Loucy (cell line): ENCODE measurements at regions not wholly inside any gene's neighbourhood (a gene's known extent, or its start where the extent isn't known, plus 50 kb on each side); places are given as distances from the start of the nearest gene placed in this dataset.

ENCODE experiments used
- H2AFZ ChIP-seq: fragments of 200-600 bp; sonication (generic); 2 replicates; pipeline ENCODE4 v1.6.0; 2016; ENCODE audit warnings: antibody characterized with exemption, mild to moderate bottlenecking, low read length, moderate library complexity
- H3F3A ChIP-seq: fragments of 200-600 bp; 2 replicates; pipeline ENCODE4 v1.6.0; 2016; ENCODE audit warnings: antibody characterized with exemption, low read depth, mild to moderate bottlenecking
- H3K27me3 ChIP-seq: fragments of 200-600 bp; sonication (generic); 2 replicates; pipeline ENCODE4 v1.6.1; 2014; ENCODE audit warnings: low read length, mild to moderate bottlenecking; ENCODE audit not compliant: insufficient read depth, poor library complexity, severe bottlenecking
- H3K36me3 ChIP-seq: fragments of 200-600 bp; sonication (generic); 2 replicates; pipeline ENCODE4 v1.6.1; 2016; ENCODE audit warnings: low read length; ENCODE audit not compliant: insufficient read depth
- H3K4me1 ChIP-seq: fragments of 200-600 bp; sonication (generic); 2 replicates; pipeline ENCODE4 v1.5.1; 2014; ENCODE audit warnings: low read length, mild to moderate bottlenecking; ENCODE audit not compliant: insufficient read depth, poor library complexity, severe bottlenecking
- H3K4me2 ChIP-seq: fragments of 200-600 bp; sonication (generic); 2 replicates; pipeline ENCODE4 v1.6.0; 2014; ENCODE audit warnings: antibody characterized with exemption, low read length, low read depth, mild to moderate bottlenecking; ENCODE audit not compliant: poor library complexity, severe bottlenecking
- H3K4me3 ChIP-seq: fragments of 200-600 bp; sonication (generic); 2 replicates; pipeline ENCODE4 v1.5.1; 2014; ENCODE audit warnings: low read length, mild to moderate bottlenecking, mixed read lengths; ENCODE audit not compliant: poor library complexity, severe bottlenecking
- H3K79me2 ChIP-seq: fragments of 200-600 bp; sonication (generic); 2 replicates; pipeline ENCODE4 v1.6.1; 2014; ENCODE audit warnings: low read length; ENCODE audit not compliant: insufficient read depth
- H3K9ac ChIP-seq: fragments of 200-600 bp; sonication (generic); 2 replicates; pipeline ENCODE4 v1.6.0; 2014; ENCODE audit warnings: mild to moderate bottlenecking, low read depth, low read length, moderate library complexity; ENCODE audit not compliant: poor library complexity, severe bottlenecking
- H3K9me2 ChIP-seq: fragments of 200-600 bp; sonication (generic); replicated peaks from 2 replicates; pipeline ENCODE4 v1.6.1; 2016; ENCODE audit warnings: low read depth, low read length, mixed read lengths
- H3K9me3 ChIP-seq: fragments of 200-600 bp; sonication (generic); 2 replicates; pipeline ENCODE4 v1.6.1; 2014; ENCODE audit warnings: mild to moderate bottlenecking, antibody characterized with exemption, low read length, low read depth; ENCODE audit not compliant: insufficient read depth
- H4K20me1 ChIP-seq: fragments of 200-600 bp; sonication (generic); 2 replicates; pipeline ENCODE4 v1.6.0; 2014; ENCODE audit warnings: antibody characterized with exemption, low read length, mild to moderate bottlenecking; ENCODE audit not compliant: insufficient read depth, poor library complexity, severe bottlenecking
- CTCF ChIP-seq: fragments of 200-600 bp; sonication (generic); conservative IDR thresholded peaks from 2 replicates; pipeline ENCODE4 v1.5.1; 2014; ENCODE audit warnings: mild to moderate bottlenecking, antibody characterized with exemption, low read length
- EZH2phosphoT487 ChIP-seq: fragments of 200-600 bp; IDR thresholded peaks from 2 replicates; pipeline ENCODE4 v1.6.1; 2018; ENCODE audit warnings: antibody characterized with exemption, mild to moderate bottlenecking, moderate library complexity, borderline replicate concordance

GRCh38 chr1:173405834-173406233 lies 71.3 kb upstream of the PRDX6 start:
- no peaks in the 10 kb centered on the region for H3K9me2 ChIP-seq
- no peak overlapping the region for H3K4me2 ChIP-seq
- no peaks in the 10 kb centered on the region for H3K79me2 ChIP-seq
- TF ChIP-seq EZH2phosphoT487 (no peak), CTCF (no peak)
- H3K36me3 ChIP-seq, result no peaks in the 10 kb centered on the region
- H3F3A ChIP-seq, result no peaks in the 10 kb centered on the region
- no peaks in the 10 kb centered on the region for H3K27me3 ChIP-seq
- no peak overlapping the region for H3K4me3 ChIP-seq
- no peaks in the 10 kb centered on the region for H4K20me1 ChIP-seq
- peaks cover 24% of the 10 kb centered on the region for H3K4me1 ChIP-seq
- H3K9me3 ChIP-seq, result no peaks in the 10 kb centered on the region
- no peak overlapping the region for H3K9ac ChIP-seq
- no peak overlapping the region for H2AFZ ChIP-seq

- H3K4me1 ChIP-seq, result peaks cover 25% of the 10 kb centered on the region
- H3K4me3 ChIP-seq, result no peak overlapping the region
- no peaks in the 10 kb centered on the region for H3K36me3 ChIP-seq
- no peaks in the 10 kb centered on the region for H4K20me1 ChIP-seq
- no peaks in the 10 kb centered on the region for H3K9me3 ChIP-seq
- H3K4me2 ChIP-seq, result no peak overlapping the region
- no peaks in the 10 kb centered on the region for H3K27me3 ChIP-seq
- no peak overlapping the region for H2AFZ ChIP-seq
- no peaks in the 10 kb centered on the region for H3F3A ChIP-seq
- H3K9ac ChIP-seq, result no peak overlapping the region
- no peaks in the 10 kb centered on the region for H3K9me2 ChIP-seq
- no peak for TF ChIP-seq CTCF
- no peak for TF ChIP-seq EZH2phosphoT487
- H3K79me2 ChIP-seq, result no peaks in the 10 kb centered on the region
Measured at GRCh38 chr1:173406783-173407230, 70.3 kb upstream of the PRDX6 start.

GRCh38 chr1:173407846-173408245 lies 69.3 kb upstream of the PRDX6 start:
- H3F3A ChIP-seq, result no peaks in the 10 kb centered on the region
- no peaks in the 10 kb centered on the region for H3K79me2 ChIP-seq
- H3K9ac ChIP-seq, result no peak overlapping the region
- no peaks in the 10 kb centered on the region for H3K9me2 ChIP-seq
- H3K27me3 ChIP-seq, result no peaks in the 10 kb centered on the region
- H2AFZ ChIP-seq, result no peak overlapping the region
- H3K4me3 ChIP-seq, result no peak overlapping the region
- H3K4me2 ChIP-seq, result no peak overlapping the region
- H3K9me3 ChIP-seq, result no peaks in the 10 kb centered on the region
- no peaks in the 10 kb centered on the region for H4K20me1 ChIP-seq
- no peak for TF ChIP-seq EZH2phosphoT487
- no peak for TF ChIP-seq CTCF
- peaks cover 25% of the 10 kb centered on the region for H3K4me1 ChIP-seq
- no peaks in the 10 kb centered on the region for H3K36me3 ChIP-seq
